Endothelial cell of umbilical vein (primary cell): ENCODE measurements at regions not wholly inside any gene's neighbourhood (a gene's known extent, or its start where the extent isn't known, plus 50 kb on each side); places are given as distances from the start of the nearest gene placed in this dataset.

ENCODE experiments used
- BruUV-seq: library from RNA; stranded (reverse); fragments of 400-500 nt; replicated peaks from 2 replicates; lab custom pipeline; 2021; lab: Mats Ljungman, UMichigan
- CTCF ChIA-PET: fragments of 300-600, 350-600 bp; sonication (Branson Sonifier 250); formaldehyde crosslinking; loops from one replicate; lab custom pipeline; 2021; ENCODE audit warnings: antibody characterized with exemption, inconsistent platforms; lab: Charles Lee
- POLR2A ChIA-PET: fragments of 300-600, 350-600 bp; sonication (Branson Sonifier 250); formaldehyde crosslinking; loops from one replicate; lab custom pipeline; 2021; ENCODE audit warnings: antibody characterized with exemption, inconsistent platforms; lab: Charles Lee
- DNase-seq: peaks from one replicate; pipeline ENCODE4 v3.0.0-alpha.2; 2011; ENCODE audit warnings: low read depth, low spot score
- FAIRE-seq: peaks from 2 replicates; lab custom pipeline; 2011; peaks lifted over from hg19 to GRCh38; lab: Jason Lieb, UNC
- H2AFZ ChIP-seq: 2 replicates; pipeline ENCODE4 v1.6.0; 2012; ENCODE audit warnings: low read depth, low read length, control low read depth, inconsistent platforms
- H3K27ac ChIP-seq: 2 replicates; pipeline ENCODE4 v1.5.1; 2011; ENCODE audit warnings: low read depth, mild to moderate bottlenecking, control low read depth, low read length, moderate library complexity; ENCODE audit not compliant: insufficient read depth
- H3K27me3 ChIP-seq, 2 experiments: 2 replicates each; pipeline versions ENCODE4 v1.6.0 to v1.6.1; 2011; ENCODE audit warnings: low read length in 2 of 2, mixed read lengths in 1 of 2; ENCODE audit not compliant: control insufficient read depth in 2 of 2, insufficient read depth in 2 of 2
- H3K36me3 ChIP-seq, 2 experiments: 2 replicates in 1 of 2; 3 replicates in 1 of 2; pipeline ENCODE4 v1.5.1; 2011; ENCODE audit warnings: low read length in 2 of 2, mild to moderate bottlenecking in 1 of 2, moderate library complexity in 1 of 2; ENCODE audit not compliant: control insufficient read depth in 2 of 2, insufficient read depth in 2 of 2; ENCODE audit errors: extremely low read depth in 1 of 2
- H3K4me1 ChIP-seq: 3 replicates; pipeline ENCODE4 v1.5.1; 2011; ENCODE audit warnings: mild to moderate bottlenecking, low read length; ENCODE audit not compliant: control insufficient read depth, insufficient read depth; ENCODE audit errors: extremely low read depth
- H3K4me2 ChIP-seq: 2 replicates; pipeline ENCODE4 v1.6.1; 2011; ENCODE audit warnings: low read length, control low read depth, mixed read lengths; ENCODE audit not compliant: insufficient read depth
- H3K4me3 ChIP-seq, 3 experiments: fragments of 200-600 bp in 1 of 3; sonication (generic), shearing (Covaris generic) in 1 of 3; replicated peaks in 1 of 3; 2 replicates each; pipeline ENCODE4 v1.5.1; 2011 to 2016; ENCODE audit warnings: control low read depth in 3 of 3, low read length in 3 of 3, mild to moderate bottlenecking in 2 of 3, inconsistent platforms in 1 of 3, low read depth in 1 of 3, moderate library complexity in 1 of 3; ENCODE audit not compliant: insufficient read depth in 1 of 3
- H3K79me2 ChIP-seq: 2 replicates; pipeline ENCODE4 v1.6.0; 2012; ENCODE audit warnings: low read length, inconsistent platforms; ENCODE audit not compliant: control insufficient read depth, insufficient read depth
- H3K9ac ChIP-seq: replicated peaks from 2 replicates; pipeline ENCODE3; 2011; ENCODE audit warnings: low read length, control low read depth; ENCODE audit not compliant: insufficient read depth; ENCODE audit errors: extremely low read depth
- H3K9me1 ChIP-seq: replicated peaks from 3 replicates; pipeline ENCODE4 v1.6.0; 2011; ENCODE audit warnings: mild to moderate bottlenecking, low read length; ENCODE audit not compliant: control insufficient read depth, insufficient read depth; ENCODE audit errors: extremely low read depth
- H3K9me3 ChIP-seq: replicated peaks from 2 replicates; pipeline ENCODE4 v1.5.1; 2012; ENCODE audit warnings: low read length, inconsistent platforms; ENCODE audit not compliant: control insufficient read depth, insufficient read depth
- H4K20me1 ChIP-seq: replicated peaks from 2 replicates; pipeline ENCODE3; 2011; ENCODE audit warnings: mild to moderate bottlenecking, low read length; ENCODE audit not compliant: control insufficient read depth, insufficient read depth; ENCODE audit errors: extremely low read depth
- CTCF ChIP-seq, 2 donors: IDR thresholded peaks; 1 replicate in 1 of 2; 2 replicates in 1 of 2; pipeline ENCODE4 v1.5.1; 2011; ENCODE audit warnings: low read length in 2 of 2, mild to moderate bottlenecking in 2 of 2, moderate library complexity in 2 of 2, control low read depth in 1 of 2, inconsistent platforms in 1 of 2, low read depth in 1 of 2; ENCODE audit not compliant: insufficient read depth in 1 of 2; ENCODE audit errors: extremely low read depth in 1 of 2
- EZH2 ChIP-seq: IDR thresholded peaks from 2 replicates; pipeline ENCODE4 v1.6.1; 2012; ENCODE audit warnings: borderline replicate concordance, low read depth, mild to moderate bottlenecking, moderate library complexity, low read length, inconsistent platforms; ENCODE audit not compliant: severe bottlenecking
- FOS ChIP-seq: IDR thresholded peaks from 2 replicates; pipeline ENCODE4 v1.6.1; 2011; ENCODE audit warnings: mild to moderate bottlenecking, low read length, moderate library complexity, borderline replicate concordance; ENCODE audit not compliant: insufficient read depth
- GATA2 ChIP-seq: IDR thresholded peaks from 2 replicates; pipeline ENCODE4 v1.7.0; 2011; ENCODE audit warnings: low read depth, mild to moderate bottlenecking, moderate library complexity, mixed read lengths, low read length; ENCODE audit not compliant: insufficient read length, insufficient read depth
- JUN ChIP-seq: IDR thresholded peaks from 2 replicates; pipeline ENCODE4 v1.6.1; 2011; ENCODE audit warnings: borderline replicate concordance, low read depth; ENCODE audit not compliant: insufficient read length, insufficient read depth
- MAX ChIP-seq: IDR thresholded peaks from 2 replicates; pipeline ENCODE4 v1.6.1; 2011; ENCODE audit not compliant: insufficient read depth, insufficient read length
- MYC ChIP-seq: IDR thresholded peaks from one replicate; pipeline ENCODE4 v1.6.1; 2011; ENCODE audit warnings: mild to moderate bottlenecking, low read depth, low read length
- POLR2A ChIP-seq: IDR thresholded peaks from 2 replicates; pipeline ENCODE4 v1.6.1; 2012; ENCODE audit warnings: low read depth, mild to moderate bottlenecking, control low read depth, low read length
- POLR2AphosphoS5 ChIP-seq: IDR thresholded peaks from 2 replicates; pipeline ENCODE4 v1.6.1; 2012; ENCODE audit warnings: low read depth, mild to moderate bottlenecking, control low read depth, low read length, moderate library complexity; ENCODE audit not compliant: insufficient read depth
- dilution Hi-C: fragments of 300-500 bp; cut with MboI; formaldehyde crosslinking; loops from one replicate; pipeline ENCODE4 v1.15.0; 2019; ENCODE audit warnings: low sequenced_read_pairs; ENCODE audit not compliant: extremely low pct_ligation_motif_present
- intact Hi-C: fragments of 100-400 bp; cut with micrococcal nuclease; formaldehyde crosslinking; loops from one replicate; pipeline ENCODE4 v1.10.0; 2022

- Histone ChIP-seq H3K9me3 (no peaks in the 10 kb centered on the region), H3K79me2 (no peaks in the 10 kb centered on the region), H3K9me1 (no peaks in the 10 kb centered on the region), H3K27me3 (peaks cover 8 to 12% of the 10 kb centered on the region in 2 experiments), H3K27ac (no peak overlapping the region), H3K9ac (no peak overlapping the region), H3K4me1 (peaks cover 7% of the 10 kb centered on the region), H3K4me2 (no peak overlapping the region), H2AFZ (no peak overlapping the region), H3K36me3 (no peaks in the 10 kb centered on the region), H4K20me1 (no peaks in the 10 kb centered on the region), H3K4me3 (no peak overlapping the region)
- TF ChIP-seq CTCF (IDR thresholded peaks at IDR 0.05; ENCODE audit: extremely low read depth in 1 of 2, insufficient read depth in 1 of 2, low read depth in 1 of 2, low read length in 2 of 2) = no peak
- no peak for TF ChIP-seq MYC
- TF ChIP-seq JUN = no peak
- TF ChIP-seq GATA2 = no peak
- TF ChIP-seq MAX = no peak
- TF ChIP-seq EZH2 = no peak
- TF ChIP-seq POLR2AphosphoS5 = no peak
- no peak for TF ChIP-seq POLR2A
- TF ChIP-seq FOS = no peak
- ChIA-PET CTCF (interaction anchor here (0.7 kb wide), 1 partner anchor 330 kb away, joined by 4 read pairs; no protein-coding TSS in a partner anchor), POLR2A (no interaction called here)
- intact Hi-C loops = loop anchor here (2.0 to 10.0 kb wide), 2 partner anchors 121 to 229 kb away; no protein-coding TSS in a partner anchor
- no peak for FAIRE-seq
- dilution Hi-C loops = no loop called here
- no TSS peak for BruUV-seq
- DNase-seq = no peak
Measured at GRCh38 chr2:120673571-120674061, 62.1 kb upstream of the GLI2 start.
